ENCODE measurements at regions not wholly inside any gene's neighbourhood (a gene's known extent, or its start where the extent isn't known, plus 50 kb on each side); places are given as distances from the start of the nearest gene placed in this dataset.

DNA sequence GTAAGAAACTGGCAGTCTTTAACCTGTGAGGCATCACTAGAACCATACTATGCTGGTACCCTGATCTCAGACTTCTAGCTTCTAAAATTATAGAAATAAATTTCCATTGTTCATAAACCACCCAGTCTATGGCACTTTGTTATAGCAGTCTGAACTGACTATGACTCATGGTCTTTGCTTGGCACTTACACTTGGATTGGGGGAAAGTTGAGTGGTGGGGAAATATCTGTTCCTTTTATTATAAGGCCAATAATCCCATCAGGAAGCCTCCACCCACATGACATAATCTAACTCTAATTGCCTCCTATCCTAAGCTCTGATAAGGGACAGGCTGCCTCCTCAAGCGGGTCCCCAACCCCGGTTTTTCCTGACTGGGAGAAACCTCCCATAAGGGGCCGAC lies 61.4 kb upstream of the PACRGL start:
- H3K79me1 ChIP-seq (ENCODE audit: low read depth, low read length): no peaks in the 10 kb centered on the region
- no peak overlapping the region for H2BK15ac ChIP-seq (ENCODE audit: low read length)
- H3K9ac ChIP-seq (ENCODE audit: low read depth, low read length, poor library complexity): no peak overlapping the region
- no peaks in the 10 kb centered on the region for H3K4me1 ChIP-seq (ENCODE audit: control insufficient read depth in 2 of 2, insufficient read depth in 1 of 2, low read depth in 1 of 2, low read length in 2 of 2)
- H2AFZ ChIP-seq (ENCODE audit: low read length): no peak overlapping the region
- no peak overlapping the region for H3K14ac ChIP-seq (ENCODE audit: low read length)
- H3K18ac ChIP-seq (ENCODE audit: low read length): no peak overlapping the region
- H3K23ac ChIP-seq (ENCODE audit: low read depth, low read length, poor library complexity): no peak overlapping the region
- no peak overlapping the region for H3K4ac ChIP-seq (ENCODE audit: low read length)
- no CpG with 5 or more reads among the region's 3 CpGs for WGBS, 2 donors (ENCODE audit: extremely low coverage in 2 of 2, insufficient read length in 2 of 2, insufficient replicate concordance in 1 of 2)
- no peak overlapping the region for H3K27ac ChIP-seq (replicated peaks; ENCODE audit: low read length)
- no peak overlapping the region for H4K91ac ChIP-seq (ENCODE audit: low read depth, low read length, poor library complexity)
- no peaks in the 10 kb centered on the region for H3K27me3 ChIP-seq (ENCODE audit: control insufficient read depth in 3 of 3, insufficient read depth in 3 of 3, low read depth in 1 of 3, low read length in 3 of 3)
- no peak overlapping the region for H2BK5ac ChIP-seq (ENCODE audit: low read length)
- DNase-seq (ENCODE audit: low spot score): no peak
- no peak overlapping the region for H3K4me2 ChIP-seq (ENCODE audit: insufficient read depth, low read length, poor library complexity, severe bottlenecking)
- H2BK12ac ChIP-seq (ENCODE audit: low read length): no peak overlapping the region
- no peaks in the 10 kb centered on the region for H3K36me3 ChIP-seq (replicated peaks in 1 of 2; ENCODE audit: control insufficient read depth in 2 of 2, insufficient read depth in 2 of 2, low read length in 2 of 2)
- H3K4me3 ChIP-seq (ENCODE audit: low read length in 2 of 2): no peak overlapping the region
- no peaks in the 10 kb centered on the region for H3K9me3 ChIP-seq (replicated peaks in 1 of 2; ENCODE audit: control insufficient read depth in 2 of 2, insufficient read depth in 1 of 2, low read depth in 1 of 2, low read length in 2 of 2)
- no peak overlapping the region for H2BK120ac ChIP-seq (ENCODE audit: low read depth, low read length)
- no peak overlapping the region for H2AK5ac ChIP-seq (ENCODE audit: low read depth, low read length)
- H4K8ac ChIP-seq (ENCODE audit: low read depth, low read length): no peak overlapping the region

DNA sequence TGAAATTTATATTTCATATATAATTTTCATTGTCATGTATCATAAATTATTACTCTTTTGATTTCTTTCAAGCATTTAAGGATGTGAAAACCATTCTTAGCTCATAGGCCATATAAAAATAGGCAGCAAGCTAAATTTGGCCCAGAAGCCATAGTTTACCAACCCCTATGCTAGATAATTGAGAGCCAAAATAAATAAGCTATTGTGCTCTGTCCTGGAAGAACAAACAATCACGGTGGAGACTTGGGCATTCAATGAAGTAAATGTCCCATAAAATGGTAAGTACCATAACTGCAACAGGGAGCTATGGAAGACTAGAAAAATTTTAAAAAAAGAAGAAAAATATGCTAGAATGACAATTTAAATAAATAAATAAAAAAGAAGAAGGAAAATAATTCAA lies 60.9 kb upstream of the PACRGL start:
- Histone ChIP-seq H3K4ac (ENCODE audit: low read length) (no peak overlapping the region), H3K27ac (replicated peaks; ENCODE audit: low read length) (no peak overlapping the region), H3K27me3 (ENCODE audit: control insufficient read depth in 3 of 3, insufficient read depth in 3 of 3, low read depth in 1 of 3, low read length in 3 of 3) (no peaks in the 10 kb centered on the region), H2BK15ac (ENCODE audit: low read length) (no peak overlapping the region), H3K79me1 (ENCODE audit: low read depth, low read length) (no peaks in the 10 kb centered on the region), H3K4me3 (ENCODE audit: low read length in 2 of 2) (no peak overlapping the region), H2BK5ac (ENCODE audit: low read length) (no peak overlapping the region), H3K14ac (ENCODE audit: low read length) (no peak overlapping the region), H2BK120ac (ENCODE audit: low read depth, low read length) (no peak overlapping the region), H3K9me3 (replicated peaks in 1 of 2; ENCODE audit: control insufficient read depth in 2 of 2, insufficient read depth in 1 of 2, low read depth in 1 of 2, low read length in 2 of 2) (no peaks in the 10 kb centered on the region), H3K4me1 (ENCODE audit: control insufficient read depth in 2 of 2, insufficient read depth in 1 of 2, low read depth in 1 of 2, low read length in 2 of 2) (no peaks in the 10 kb centered on the region), H3K36me3 (replicated peaks in 1 of 2; ENCODE audit: control insufficient read depth in 2 of 2, insufficient read depth in 2 of 2, low read length in 2 of 2) (no peaks in the 10 kb centered on the region), H3K9ac (ENCODE audit: low read depth, low read length, poor library complexity) (no peak overlapping the region), H2AK5ac (ENCODE audit: low read depth, low read length) (no peak overlapping the region), H4K8ac (ENCODE audit: low read depth, low read length) (no peak overlapping the region), H3K4me2 (ENCODE audit: insufficient read depth, low read length, poor library complexity, severe bottlenecking) (no peak overlapping the region), H2AFZ (ENCODE audit: low read length) (no peak overlapping the region), H2BK12ac (ENCODE audit: low read length) (no peak overlapping the region), H3K18ac (ENCODE audit: low read length) (no peak overlapping the region), H3K23ac (ENCODE audit: low read depth, low read length, poor library complexity) (no peak overlapping the region), H4K91ac (ENCODE audit: low read depth, low read length, poor library complexity) (no peak overlapping the region)
- no peak for DNase-seq (ENCODE audit: low spot score)
- WGBS, 2 donors (ENCODE audit: extremely low coverage in 2 of 2, insufficient read length in 2 of 2, insufficient replicate concordance in 1 of 2): no CpG with 5 or more reads among the region's 1 CpG

- H3K9me3 ChIP-seq (replicated peaks in 1 of 2; ENCODE audit: control insufficient read depth in 2 of 2, insufficient read depth in 1 of 2, low read depth in 1 of 2, low read length in 2 of 2): no peaks in the 10 kb centered on the region
- H3K23ac ChIP-seq (ENCODE audit: low read depth, low read length, poor library complexity): no peak overlapping the region
- H3K4ac ChIP-seq (ENCODE audit: low read length): no peak overlapping the region
- H3K36me3 ChIP-seq (replicated peaks in 1 of 2; ENCODE audit: control insufficient read depth in 2 of 2, insufficient read depth in 2 of 2, low read length in 2 of 2): no peaks in the 10 kb centered on the region
- no peak overlapping the region for H3K4me3 ChIP-seq (ENCODE audit: low read length in 2 of 2)
- no CpG with 5 or more reads among the region's 2 CpGs for WGBS, 2 donors (ENCODE audit: extremely low coverage in 2 of 2, insufficient read length in 2 of 2, insufficient replicate concordance in 1 of 2)
- H4K91ac ChIP-seq (ENCODE audit: low read depth, low read length, poor library complexity): no peak overlapping the region
- no peaks in the 10 kb centered on the region for H3K4me1 ChIP-seq (ENCODE audit: control insufficient read depth in 2 of 2, insufficient read depth in 1 of 2, low read depth in 1 of 2, low read length in 2 of 2)
- no peak for DNase-seq (ENCODE audit: low spot score)
- no peak overlapping the region for H2AFZ ChIP-seq (ENCODE audit: low read length)
- no peak overlapping the region for H4K8ac ChIP-seq (ENCODE audit: low read depth, low read length)
- H2AK5ac ChIP-seq (ENCODE audit: low read depth, low read length): no peak overlapping the region
- H2BK12ac ChIP-seq (ENCODE audit: low read length): no peak overlapping the region
- H2BK5ac ChIP-seq (ENCODE audit: low read length): no peak overlapping the region
- H3K27me3 ChIP-seq (ENCODE audit: control insufficient read depth in 3 of 3, insufficient read depth in 3 of 3, low read depth in 1 of 3, low read length in 3 of 3): no peaks in the 10 kb centered on the region
- H2BK120ac ChIP-seq (ENCODE audit: low read depth, low read length): no peak overlapping the region
- H3K14ac ChIP-seq (ENCODE audit: low read length): no peak overlapping the region
- no peak overlapping the region for H3K18ac ChIP-seq (ENCODE audit: low read length)
- H3K27ac ChIP-seq (replicated peaks; ENCODE audit: low read length): no peak overlapping the region
- no peak overlapping the region for H3K9ac ChIP-seq (ENCODE audit: low read depth, low read length, poor library complexity)
- H3K79me1 ChIP-seq (ENCODE audit: low read depth, low read length): no peaks in the 10 kb centered on the region
- no peak overlapping the region for H3K4me2 ChIP-seq (ENCODE audit: insufficient read depth, low read length, poor library complexity, severe bottlenecking)
- no peak overlapping the region for H2BK15ac ChIP-seq (ENCODE audit: low read length)
Observed at GRCh38 chr4:20640989-20641388, 59.3 kb upstream of the PACRGL start.

GRCh38 chr4:20641976-20642375 lies 58.3 kb upstream of the PACRGL start:
- no peak overlapping the region for H2BK12ac ChIP-seq (ENCODE audit: low read length)
- H3K14ac ChIP-seq (ENCODE audit: low read length): no peak overlapping the region
- H3K9ac ChIP-seq (ENCODE audit: low read depth, low read length, poor library complexity): no peak overlapping the region
- no peaks in the 10 kb centered on the region for H3K79me1 ChIP-seq (ENCODE audit: low read depth, low read length)
- no peaks in the 10 kb centered on the region for H3K36me3 ChIP-seq (replicated peaks in 1 of 2; ENCODE audit: control insufficient read depth in 2 of 2, insufficient read depth in 2 of 2, low read length in 2 of 2)
- H3K4me1 ChIP-seq (ENCODE audit: control insufficient read depth in 2 of 2, insufficient read depth in 1 of 2, low read depth in 1 of 2, low read length in 2 of 2): no peaks in the 10 kb centered on the region
- no peaks in the 10 kb centered on the region for H3K9me3 ChIP-seq (replicated peaks in 1 of 2; ENCODE audit: control insufficient read depth in 2 of 2, insufficient read depth in 1 of 2, low read depth in 1 of 2, low read length in 2 of 2)
- no peak overlapping the region for H2BK120ac ChIP-seq (ENCODE audit: low read depth, low read length)
- no peak overlapping the region for H3K27ac ChIP-seq (replicated peaks; ENCODE audit: low read length)
- no peak overlapping the region for H3K18ac ChIP-seq (ENCODE audit: low read length)
- DNase-seq (ENCODE audit: low spot score): no peak
- H3K27me3 ChIP-seq (ENCODE audit: control insufficient read depth in 3 of 3, insufficient read depth in 3 of 3, low read depth in 1 of 3, low read length in 3 of 3): no peaks in the 10 kb centered on the region
- no peak overlapping the region for H4K8ac ChIP-seq (ENCODE audit: low read depth, low read length)
- no peak overlapping the region for H3K4ac ChIP-seq (ENCODE audit: low read length)
- H3K4me2 ChIP-seq (ENCODE audit: insufficient read depth, low read length, poor library complexity, severe bottlenecking): no peak overlapping the region
- no peak overlapping the region for H2AK5ac ChIP-seq (ENCODE audit: low read depth, low read length)
- no peak overlapping the region for H2BK15ac ChIP-seq (ENCODE audit: low read length)
- no CpG with 5 or more reads among the region's 3 CpGs for WGBS, 2 donors (ENCODE audit: extremely low coverage in 2 of 2, insufficient read length in 2 of 2, insufficient replicate concordance in 1 of 2)
- no peak overlapping the region for H2BK5ac ChIP-seq (ENCODE audit: low read length)
- no peak overlapping the region for H3K23ac ChIP-seq (ENCODE audit: low read depth, low read length, poor library complexity)
- H4K91ac ChIP-seq (ENCODE audit: low read depth, low read length, poor library complexity): no peak overlapping the region
- no peak overlapping the region for H3K4me3 ChIP-seq (ENCODE audit: low read length in 2 of 2)
- H2AFZ ChIP-seq (ENCODE audit: low read length): no peak overlapping the region

Data from neuronal stem cell (in vitro differentiated cells).